SU-DHL-6 (cell line): ENCODE measurements at regions not wholly inside any gene's neighbourhood (a gene's known extent, or its start where the extent isn't known, plus 50 kb on each side); places are given as distances from the start of the nearest gene placed in this dataset.

Source experiments
- H2AFZ ChIP-seq: fragments of 200-600 bp; sonication (generic); 2 replicates; pipeline ENCODE4 v1.6.1; 2014; ENCODE audit warnings: low read depth, mild to moderate bottlenecking, moderate library complexity, mixed read lengths, antibody characterized with exemption, low read length; ENCODE audit not compliant: severe bottlenecking
- H3F3A ChIP-seq: fragments of 200-600 bp; shearing (Covaris generic); 2 replicates; pipeline ENCODE4 v1.6.0; 2016; ENCODE audit warnings: antibody characterized with exemption, mild to moderate bottlenecking; ENCODE audit not compliant: insufficient read depth
- H3K27ac ChIP-seq: fragments of 200-600 bp; sonication (generic); 2 replicates; pipeline ENCODE4 v1.5.1; 2016; ENCODE audit warnings: low read depth, mild to moderate bottlenecking, low read length, moderate library complexity, mixed read lengths
- H3K27me3 ChIP-seq: fragments of 200-600 bp; sonication (generic), shearing (Covaris generic); 2 replicates; pipeline ENCODE4 v1.6.0; 2014; ENCODE audit warnings: mild to moderate bottlenecking, low read length
- H3K36me3 ChIP-seq: fragments of 200-600 bp; sonication (generic); 2 replicates; pipeline ENCODE4 v1.6.1; 2014; ENCODE audit warnings: mild to moderate bottlenecking, low read length, mixed read lengths
- H3K4me2 ChIP-seq: fragments of 300-600, 200-600 bp; shearing (Covaris generic), sonication (generic); 2 replicates; pipeline ENCODE4 v1.6.0; 2014; ENCODE audit warnings: low read length, low read depth, mild to moderate bottlenecking; ENCODE audit not compliant: poor library complexity, severe bottlenecking
- H3K4me3 ChIP-seq: fragments of 200-600 bp; sonication (generic); 2 replicates; pipeline ENCODE4 v1.5.1; 2014; ENCODE audit warnings: antibody characterized with exemption, low read length, mild to moderate bottlenecking, mixed read lengths; ENCODE audit not compliant: insufficient read depth, poor library complexity, severe bottlenecking
- H3K79me2 ChIP-seq: fragments of 200-600 bp; sonication (generic); 2 replicates; pipeline ENCODE4 v1.6.1; 2014; ENCODE audit warnings: mild to moderate bottlenecking, low read length, moderate library complexity; ENCODE audit not compliant: insufficient read depth
- H3K9ac ChIP-seq: fragments of 200-600 bp; sonication (generic); 2 replicates; pipeline ENCODE4 v1.7.0; 2014; ENCODE audit warnings: mild to moderate bottlenecking, low read length
- H3K9me2 ChIP-seq: fragments of 200-600 bp; sonication (generic); replicated peaks from 2 replicates; pipeline ENCODE4 v1.6.1; 2014; ENCODE audit warnings: low read length; ENCODE audit not compliant: insufficient read depth
- H3K9me3 ChIP-seq: fragments of 200-600 bp; sonication (generic); 2 replicates; pipeline ENCODE4 v1.6.1; 2014; ENCODE audit warnings: low read length, mixed read lengths; ENCODE audit not compliant: insufficient read depth
- H4K20me1 ChIP-seq: fragments of 200-600 bp; sonication (generic); 2 replicates; pipeline ENCODE4 v1.6.1; 2014; ENCODE audit warnings: low read depth, mild to moderate bottlenecking, antibody characterized with exemption, low read length, moderate library complexity, mixed read lengths
- EZH2phosphoT487 ChIP-seq: fragments of 200-600 bp; sonication (generic), shearing (Covaris generic); conservative IDR thresholded peaks from 2 replicates; pipeline ENCODE4 v1.6.1; 2018; ENCODE audit warnings: mild to moderate bottlenecking, antibody characterized with exemption, low read length, moderate library complexity, mixed read lengths
- TF ChIP-seq, protein P1 (sequence below): fragments of 200-600 bp; sonication (generic); IDR thresholded peaks from one replicate; pipeline ENCODE4 v1.5.1; 2017; ENCODE audit warnings: antibody characterized with exemption, mild to moderate bottlenecking, low read length, moderate library complexity; ENCODE audit not compliant: insufficient read depth, poor library complexity, severe bottlenecking

GRCh38 chr10:22848509-22848908, 79.3 kb upstream of the ARMC3 start:
- H3K4me3 ChIP-seq: no peak overlapping the region
- H3K9ac ChIP-seq: no peak overlapping the region
- no peaks in the 10 kb centered on the region for H3K9me3 ChIP-seq
- H2AFZ ChIP-seq: no peak overlapping the region
- no peaks in the 10 kb centered on the region for H3K79me2 ChIP-seq
- no peaks in the 10 kb centered on the region for H4K20me1 ChIP-seq
- no peak overlapping the region for H3K4me2 ChIP-seq
- H3K27me3 ChIP-seq: no peaks in the 10 kb centered on the region
- no peaks in the 10 kb centered on the region for H3K36me3 ChIP-seq
- H3K27ac ChIP-seq: no peak overlapping the region
- no peaks in the 10 kb centered on the region for H3K9me2 ChIP-seq
- TF ChIP-seq, protein P1, sequence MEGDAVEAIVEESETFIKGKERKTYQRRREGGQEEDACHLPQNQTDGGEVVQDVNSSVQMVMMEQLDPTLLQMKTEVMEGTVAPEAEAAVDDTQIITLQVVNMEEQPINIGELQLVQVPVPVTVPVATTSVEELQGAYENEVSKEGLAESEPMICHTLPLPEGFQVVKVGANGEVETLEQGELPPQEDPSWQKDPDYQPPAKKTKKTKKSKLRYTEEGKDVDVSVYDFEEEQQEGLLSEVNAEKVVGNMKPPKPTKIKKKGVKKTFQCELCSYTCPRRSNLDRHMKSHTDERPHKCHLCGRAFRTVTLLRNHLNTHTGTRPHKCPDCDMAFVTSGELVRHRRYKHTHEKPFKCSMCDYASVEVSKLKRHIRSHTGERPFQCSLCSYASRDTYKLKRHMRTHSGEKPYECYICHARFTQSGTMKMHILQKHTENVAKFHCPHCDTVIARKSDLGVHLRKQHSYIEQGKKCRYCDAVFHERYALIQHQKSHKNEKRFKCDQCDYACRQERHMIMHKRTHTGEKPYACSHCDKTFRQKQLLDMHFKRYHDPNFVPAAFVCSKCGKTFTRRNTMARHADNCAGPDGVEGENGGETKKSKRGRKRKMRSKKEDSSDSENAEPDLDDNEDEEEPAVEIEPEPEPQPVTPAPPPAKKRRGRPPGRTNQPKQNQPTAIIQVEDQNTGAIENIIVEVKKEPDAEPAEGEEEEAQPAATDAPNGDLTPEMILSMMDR: no peak
- TF ChIP-seq EZH2phosphoT487: no peak
- no peaks in the 10 kb centered on the region for H3F3A ChIP-seq

DNA sequence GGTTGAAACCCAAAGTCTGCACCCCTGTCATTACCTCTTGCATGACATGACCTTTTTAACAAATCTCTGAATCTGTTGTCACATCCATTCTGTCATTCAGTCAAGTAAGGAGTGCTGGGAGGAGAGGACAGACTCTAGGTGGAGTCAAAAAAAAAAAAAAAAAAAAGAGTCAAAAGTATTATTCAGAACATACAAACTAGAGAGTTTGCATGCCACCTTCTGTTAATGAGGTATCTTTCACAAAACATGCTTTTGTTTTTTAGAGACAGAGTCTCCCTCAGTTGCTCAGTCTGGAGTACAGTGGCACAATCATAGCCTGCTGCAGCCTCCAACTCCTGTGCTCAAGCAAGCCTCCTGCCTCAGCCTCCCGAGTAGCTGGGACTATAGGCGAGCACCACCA, 81.6 kb upstream of the ARMC3 start:
- no peaks in the 10 kb centered on the region for H3K79me2 ChIP-seq
- H3K36me3 ChIP-seq: no peaks in the 10 kb centered on the region
- no peak overlapping the region for H2AFZ ChIP-seq
- no peak overlapping the region for H3K4me2 ChIP-seq
- H3F3A ChIP-seq: no peaks in the 10 kb centered on the region
- H3K4me3 ChIP-seq: no peak overlapping the region
- no peaks in the 10 kb centered on the region for H3K27me3 ChIP-seq
- no peak overlapping the region for H3K27ac ChIP-seq
- H3K9me3 ChIP-seq: no peaks in the 10 kb centered on the region
- TF ChIP-seq EZH2phosphoT487: no peak
- TF ChIP-seq, protein P1: no peak
- no peaks in the 10 kb centered on the region for H4K20me1 ChIP-seq
- H3K9me2 ChIP-seq: no peaks in the 10 kb centered on the region
- H3K9ac ChIP-seq: no peak overlapping the region

GRCh38 chr10:22839639-22840038, 88.2 kb upstream of the ARMC3 start:
- no peak overlapping the region for H3K27ac ChIP-seq
- no peaks in the 10 kb centered on the region for H4K20me1 ChIP-seq
- no peak overlapping the region for H3K4me2 ChIP-seq
- TF ChIP-seq EZH2phosphoT487: no peak
- TF ChIP-seq, protein P1: no peak
- no peaks in the 10 kb centered on the region for H3K79me2 ChIP-seq
- no peaks in the 10 kb centered on the region for H3K9me3 ChIP-seq
- no peak overlapping the region for H3K9ac ChIP-seq
- H3F3A ChIP-seq: no peaks in the 10 kb centered on the region
- H3K36me3 ChIP-seq: no peaks in the 10 kb centered on the region
- H3K9me2 ChIP-seq: no peaks in the 10 kb centered on the region
- no peak overlapping the region for H2AFZ ChIP-seq
- no peaks in the 10 kb centered on the region for H3K27me3 ChIP-seq
- H3K4me3 ChIP-seq: no peak overlapping the region
